ENCODE measurements at regions not wholly inside any gene's neighbourhood (a gene's known extent, or its start where the extent isn't known, plus 50 kb on each side); places are given as distances from the start of the nearest gene placed in this dataset.
"Not testable (repeated sequence)": the region's sequence is repeated elsewhere in the genome, so short reads cannot be mapped to it uniquely, and the experiment has no call there.

- no peak for DNase-seq (ENCODE audit: low read depth in 2 of 2)
These were observed 166.1 kb upstream of the KRR1 start for GRCh38 chr12:75677522-75677921.

- DNase-seq (ENCODE audit: low read depth in 2 of 2), result no peak
These were observed 163.0 kb upstream of the KRR1 start for GRCh38 chr12:75674393-75674792.

GRCh38 chr12:75672200-75672599 lies 160.8 kb upstream of the KRR1 start:
- DNase-seq (ENCODE audit: low read depth in 2 of 2), result no peak

GRCh38 chr12:75670216-75670615 lies 158.8 kb upstream of the KRR1 start:
- DNase-seq (ENCODE audit: low read depth in 2 of 2), result no peak

- no peak for DNase-seq (ENCODE audit: low read depth in 2 of 2)
These were observed 155.5 kb upstream of the KRR1 start for GRCh38 chr12:75666939-75667334.

GRCh38 chr12:75666126-75666938 lies 154.9 kb upstream of the KRR1 start:
- DNase-seq (ENCODE audit: low read depth in 2 of 2), result no peak

- no peak for DNase-seq (ENCODE audit: low read depth in 2 of 2)
These were observed 153.8 kb upstream of the KRR1 start for GRCh38 chr12:75665216-75665615.

- no peak for DNase-seq (ENCODE audit: low read depth in 2 of 2)
These were observed 151.2 kb upstream of the KRR1 start for GRCh38 chr12:75662511-75663159.

GRCh38 chr12:75661908-75662307 lies 150.5 kb upstream of the KRR1 start:
- no peak for DNase-seq (ENCODE audit: low read depth in 2 of 2)

GRCh38 chr12:75660805-75661404 lies 149.5 kb upstream of the KRR1 start:
- no peak for DNase-seq (ENCODE audit: low read depth in 2 of 2)

GRCh38 chr12:75660107-75660530 lies 148.7 kb upstream of the KRR1 start:
- no peak for DNase-seq (ENCODE audit: low read depth in 2 of 2)

GRCh38 chr12:75658901-75659823 lies 147.8 kb upstream of the KRR1 start:
- DNase-seq (ENCODE audit: low read depth in 2 of 2), result no peak

- no peak for DNase-seq (ENCODE audit: low read depth in 2 of 2)
These were observed 146.9 kb upstream of the KRR1 start for GRCh38 chr12:75658286-75658685.

- no peak for DNase-seq (ENCODE audit: low read depth in 2 of 2)
These were observed 146.4 kb upstream of the KRR1 start for GRCh38 chr12:75657831-75658230.

- not testable (repeated sequence) for DNase-seq (ENCODE audit: low read depth in 2 of 2)
These were observed 145.9 kb upstream of the KRR1 start for GRCh38 chr12:75657354-75657753.

GRCh38 chr12:75656648-75657047 lies 145.2 kb upstream of the KRR1 start:
- no peak for DNase-seq (ENCODE audit: low read depth in 2 of 2)

GRCh38 chr12:75656210-75656609 lies 144.8 kb upstream of the KRR1 start:
- DNase-seq (ENCODE audit: low read depth in 2 of 2), result no peak

GRCh38 chr12:75655315-75655806 lies 144.0 kb upstream of the KRR1 start:
- DNase-seq (ENCODE audit: low read depth in 2 of 2), result no peak

- DNase-seq (ENCODE audit: low read depth in 2 of 2), result no peak
These were observed 139.9 kb upstream of the KRR1 start for GRCh38 chr12:75651342-75651695.

- no peak for DNase-seq (ENCODE audit: low read depth in 2 of 2)
These were observed 139.4 kb upstream of the KRR1 start for GRCh38 chr12:75650595-75651341.

- no peak for DNase-seq (ENCODE audit: low read depth in 2 of 2)
These were observed 138.7 kb upstream of the KRR1 start for GRCh38 chr12:75650100-75650499.

Data from stimulated activated CD8-positive, alpha-beta memory T cell treated with anti-CD3 and anti-CD28 coated beads, Interleukin-7, amount 100 ng/mL, for 4 hours (primary cell).